ENCODE measurements at regions not wholly inside any gene's neighbourhood (a gene's known extent, or its start where the extent isn't known, plus 50 kb on each side); places are given as distances from the start of the nearest gene placed in this dataset.
A peak's percentile ranks its signal among the peaks of the same experiment; 100 is the strongest.
"Not testable (repeated sequence)": the region's sequence is repeated elsewhere in the genome, so short reads cannot be mapped to it uniquely, and the experiment has no call there.

DNA sequence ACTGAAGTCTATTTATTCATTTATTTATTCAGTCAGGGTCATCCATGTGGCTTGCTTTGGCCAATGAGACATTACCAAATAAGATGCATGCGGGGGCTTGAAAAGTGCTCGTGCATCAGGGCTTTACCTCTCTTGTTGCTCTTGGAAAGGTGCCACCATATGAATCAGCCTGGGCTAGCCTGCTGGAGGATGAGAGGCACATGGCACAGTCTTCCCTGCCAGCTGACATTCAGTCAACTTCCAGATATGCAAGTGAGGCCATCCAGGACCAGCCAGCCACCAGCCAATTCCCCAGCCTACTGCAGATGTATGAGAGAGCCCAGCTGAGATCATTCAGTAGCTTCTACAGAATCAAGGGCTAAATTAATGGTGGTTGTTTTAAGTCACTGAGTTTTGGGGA, 105.2 kb upstream of the RPH3A start:
- H3K4me3 ChIP-seq (ENCODE audit: low read length), result no peak overlapping the region
- DNase-seq (ENCODE audit: low read depth, low spot score), result no peak

DNA sequence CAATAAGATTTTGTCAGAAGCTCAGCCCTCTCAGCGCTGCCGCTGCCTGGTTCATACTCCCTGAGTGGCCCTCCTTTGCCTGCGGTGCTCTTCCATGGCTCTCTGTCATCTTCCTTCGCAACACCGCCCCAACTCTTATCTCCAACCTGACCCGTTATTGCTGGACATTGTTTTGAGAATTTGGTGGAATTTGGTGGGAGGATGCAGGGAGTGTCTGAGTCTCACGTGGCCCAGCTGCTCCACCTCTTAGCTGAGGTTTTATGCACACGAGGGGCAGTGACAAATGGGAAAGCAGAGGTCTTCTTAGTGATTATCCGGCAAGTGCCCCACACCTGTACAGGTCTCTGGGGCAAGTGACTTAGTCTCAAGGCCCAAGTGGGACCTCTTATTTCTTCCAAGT, 97.5 kb upstream of the RPH3A start:
- no peak overlapping the region for H3K4me3 ChIP-seq (ENCODE audit: low read length)
- no peak for DNase-seq (ENCODE audit: low read depth, low spot score)

DNA sequence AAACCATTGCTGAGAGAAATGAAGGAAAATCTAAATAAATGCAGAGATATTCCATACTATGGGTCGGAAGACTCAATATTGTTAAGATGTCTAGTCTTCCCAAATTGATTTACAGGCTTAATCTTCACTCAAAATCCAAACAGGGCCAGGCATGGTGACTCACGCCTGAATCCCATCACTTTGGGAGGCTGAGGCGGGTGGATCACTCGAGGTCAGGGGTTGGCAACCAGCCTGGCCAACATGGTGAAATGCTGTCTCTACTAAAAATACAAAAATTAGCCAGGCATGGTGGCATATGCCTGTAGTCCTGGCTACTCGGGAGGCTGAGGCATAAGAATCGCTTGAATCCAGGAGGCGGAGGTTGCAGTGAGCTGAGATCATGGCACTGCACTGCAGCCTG, 94.1 kb upstream of the RPH3A start:
- H3K4me3 ChIP-seq (ENCODE audit: low read length); DNase-seq (ENCODE audit: low read depth, low spot score): not testable (repeated sequence)

DNA sequence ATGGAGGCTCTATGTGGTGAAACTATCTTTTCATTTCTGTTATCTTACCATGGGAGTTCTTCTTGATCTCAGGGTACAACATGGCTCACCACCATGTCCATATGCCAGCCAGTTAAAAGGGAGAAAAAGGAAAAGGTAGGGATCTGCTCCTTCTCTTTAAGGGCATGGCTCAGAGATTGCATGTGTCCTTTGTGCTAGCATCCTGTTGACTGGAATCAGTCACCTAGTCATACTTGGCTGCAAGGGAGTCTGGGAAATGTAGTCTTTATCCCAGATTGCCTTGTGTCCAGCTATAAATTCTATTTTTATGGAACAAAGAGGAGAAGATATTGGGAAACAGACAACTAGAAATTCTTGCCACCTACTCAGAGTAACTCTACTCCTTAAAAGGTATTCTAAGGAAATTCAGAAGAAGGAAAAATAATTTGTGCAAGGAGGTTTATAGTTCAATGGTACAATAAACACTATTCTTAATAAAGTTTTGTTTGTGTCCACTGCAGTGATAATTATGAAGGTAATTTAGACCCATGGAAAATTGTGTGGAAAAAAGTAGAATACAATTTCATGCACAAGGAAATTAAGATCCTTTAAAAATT, 86.4 kb upstream of the RPH3A start:
- DNase-seq (ENCODE audit: low read depth, low spot score), result no peak
- H3K4me3 ChIP-seq (ENCODE audit: low read length), result no peak overlapping the region

DNA sequence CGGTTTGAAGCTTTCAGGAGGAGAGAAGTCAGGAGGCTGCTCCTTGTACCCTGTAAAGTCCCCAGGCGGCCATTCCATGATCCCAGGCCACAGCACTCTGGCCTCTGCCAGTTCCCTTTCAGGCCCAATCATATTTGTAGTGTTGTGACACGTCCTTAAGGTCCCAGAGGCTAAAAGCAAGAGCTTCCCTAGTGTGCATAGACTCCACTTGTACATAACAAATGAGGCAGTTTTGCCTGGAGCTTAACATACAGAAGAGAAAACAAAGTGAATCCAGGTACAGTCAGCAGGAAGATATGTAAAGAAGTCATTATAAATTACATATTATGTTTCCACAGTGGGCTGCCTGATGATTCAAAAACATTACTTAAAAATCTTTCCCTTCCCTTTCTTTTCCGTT, 81.1 kb upstream of the RPH3A start:
- no peak for DNase-seq (ENCODE audit: low read depth, low spot score)
- no peak overlapping the region for H3K4me3 ChIP-seq (ENCODE audit: low read length)

DNA sequence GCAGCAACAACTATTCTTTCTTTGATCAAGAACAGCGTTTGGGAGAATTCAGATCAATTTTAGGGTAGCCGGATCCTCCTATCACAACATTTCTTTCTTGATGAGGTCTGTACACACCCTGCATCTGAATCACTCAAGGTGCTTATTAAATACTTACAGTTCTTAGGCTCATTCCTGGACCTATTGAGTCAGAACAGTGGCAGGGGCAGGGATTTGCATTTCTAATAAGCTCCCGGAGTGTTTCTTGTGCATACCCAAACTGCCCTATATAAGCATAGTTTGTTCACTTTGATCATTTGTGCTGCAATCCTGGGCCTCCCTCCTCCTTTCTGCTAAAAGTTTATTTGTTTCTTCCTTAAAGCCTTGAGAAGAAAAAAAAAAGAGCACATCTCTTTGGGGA, 80.5 kb upstream of the RPH3A start:
- DNase-seq (ENCODE audit: low read depth, low spot score), result no peak
- H3K4me3 ChIP-seq (ENCODE audit: low read length), result no peak overlapping the region

DNA sequence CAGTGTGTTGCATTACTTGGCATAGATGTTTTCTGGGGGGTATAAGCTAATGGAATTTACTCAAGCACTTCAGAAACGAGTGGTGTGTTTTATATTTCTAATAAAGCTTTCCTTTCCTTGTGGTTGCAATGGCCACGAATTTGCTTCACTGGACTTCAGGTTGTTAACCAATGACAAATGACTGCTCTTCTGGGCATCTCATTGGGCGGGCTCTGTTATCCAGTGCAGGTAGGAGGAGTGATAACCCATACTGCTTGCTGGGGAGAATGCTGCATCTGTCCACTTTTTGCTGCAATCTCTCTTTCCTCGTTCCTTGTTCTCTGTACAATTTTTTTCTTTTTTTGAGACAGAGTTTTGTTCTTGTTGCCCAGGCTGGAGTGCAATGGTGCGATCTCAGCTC, 80.0 kb upstream of the RPH3A start:
- H3K4me3 ChIP-seq (ENCODE audit: low read length), result no peak overlapping the region
- no peak for DNase-seq (ENCODE audit: low read depth, low spot score)

DNA sequence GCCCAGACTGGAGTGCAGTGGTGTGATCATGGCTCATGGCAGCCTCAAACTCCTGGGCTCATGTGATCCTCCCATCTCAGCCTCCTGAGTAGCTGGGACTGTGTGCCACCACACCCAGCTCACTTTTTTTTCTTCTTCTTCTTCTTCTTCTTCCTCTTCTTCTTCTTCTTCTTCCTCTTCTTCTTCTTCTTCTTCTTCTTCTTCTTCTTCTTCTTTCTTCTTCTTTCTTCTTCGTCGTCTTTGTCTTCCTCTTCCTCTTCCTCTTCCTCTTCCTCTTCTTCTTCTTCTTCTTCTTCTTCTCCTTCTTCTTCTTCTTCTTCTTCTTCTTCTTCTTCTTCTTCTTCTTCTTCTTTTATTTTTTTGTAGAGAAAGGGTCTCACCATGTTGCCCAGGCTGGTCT, 78.8 kb upstream of the RPH3A start:
- DNase-seq (ENCODE audit: low read depth, low spot score); H3K4me3 ChIP-seq (ENCODE audit: low read length): not testable (repeated sequence)

DNA sequence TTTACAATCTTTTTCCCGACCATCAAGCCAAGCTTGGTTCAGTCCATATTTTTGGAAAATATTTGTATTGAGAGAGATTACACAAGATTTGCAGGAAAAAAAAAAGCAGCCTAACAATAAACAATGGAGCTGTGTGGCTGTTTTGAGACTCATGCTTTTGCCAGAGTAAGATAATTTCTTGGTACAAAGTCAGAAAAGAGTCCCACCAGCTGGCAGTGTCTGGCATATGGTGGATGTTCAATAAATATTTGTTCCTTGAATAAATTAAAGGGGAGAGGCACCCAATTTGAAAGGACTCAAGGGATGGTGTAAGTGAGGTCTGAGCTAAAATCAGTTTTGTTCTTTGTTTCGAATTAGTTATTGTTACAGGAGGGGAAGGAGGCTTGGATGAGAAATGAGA, 78.1 kb upstream of the RPH3A start:
- no peak for DNase-seq (ENCODE audit: low read depth, low spot score)

DNA sequence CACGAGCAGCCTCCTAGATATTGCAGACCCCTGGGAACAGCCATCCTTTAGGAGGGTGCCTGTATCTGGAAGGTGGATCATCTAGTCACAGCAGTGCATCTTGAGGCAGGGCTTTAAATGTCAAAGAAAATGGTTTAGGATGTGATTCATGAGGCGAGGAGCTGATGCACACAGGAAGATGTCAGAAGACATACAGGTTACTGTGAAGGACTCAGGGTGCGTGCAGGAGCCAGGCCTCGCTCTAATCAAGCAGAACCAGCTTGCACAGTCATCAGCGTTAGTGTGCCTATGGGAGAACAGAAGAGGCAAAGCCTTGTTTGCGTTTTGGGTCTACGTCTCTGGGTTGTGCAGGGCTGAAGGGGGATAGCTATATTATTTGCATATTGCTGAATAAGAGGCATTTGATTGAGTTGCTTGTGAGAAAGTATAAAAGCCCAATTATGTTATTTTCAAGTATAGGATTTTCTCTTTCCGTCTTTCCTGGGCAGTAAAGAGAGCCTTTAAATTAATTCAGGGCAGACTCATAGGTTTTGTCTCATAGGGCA, 77.3 kb upstream of the RPH3A start:
- H3K4me3 ChIP-seq (ENCODE audit: low read length), result no peak overlapping the region
- no peak for DNase-seq (ENCODE audit: low read depth, low spot score)

More for the DNA sequence above, 78.1 kb upstream of the RPH3A start:
- no peak overlapping the region for H3K4me3 ChIP-seq (ENCODE audit: low read length)

DNA sequence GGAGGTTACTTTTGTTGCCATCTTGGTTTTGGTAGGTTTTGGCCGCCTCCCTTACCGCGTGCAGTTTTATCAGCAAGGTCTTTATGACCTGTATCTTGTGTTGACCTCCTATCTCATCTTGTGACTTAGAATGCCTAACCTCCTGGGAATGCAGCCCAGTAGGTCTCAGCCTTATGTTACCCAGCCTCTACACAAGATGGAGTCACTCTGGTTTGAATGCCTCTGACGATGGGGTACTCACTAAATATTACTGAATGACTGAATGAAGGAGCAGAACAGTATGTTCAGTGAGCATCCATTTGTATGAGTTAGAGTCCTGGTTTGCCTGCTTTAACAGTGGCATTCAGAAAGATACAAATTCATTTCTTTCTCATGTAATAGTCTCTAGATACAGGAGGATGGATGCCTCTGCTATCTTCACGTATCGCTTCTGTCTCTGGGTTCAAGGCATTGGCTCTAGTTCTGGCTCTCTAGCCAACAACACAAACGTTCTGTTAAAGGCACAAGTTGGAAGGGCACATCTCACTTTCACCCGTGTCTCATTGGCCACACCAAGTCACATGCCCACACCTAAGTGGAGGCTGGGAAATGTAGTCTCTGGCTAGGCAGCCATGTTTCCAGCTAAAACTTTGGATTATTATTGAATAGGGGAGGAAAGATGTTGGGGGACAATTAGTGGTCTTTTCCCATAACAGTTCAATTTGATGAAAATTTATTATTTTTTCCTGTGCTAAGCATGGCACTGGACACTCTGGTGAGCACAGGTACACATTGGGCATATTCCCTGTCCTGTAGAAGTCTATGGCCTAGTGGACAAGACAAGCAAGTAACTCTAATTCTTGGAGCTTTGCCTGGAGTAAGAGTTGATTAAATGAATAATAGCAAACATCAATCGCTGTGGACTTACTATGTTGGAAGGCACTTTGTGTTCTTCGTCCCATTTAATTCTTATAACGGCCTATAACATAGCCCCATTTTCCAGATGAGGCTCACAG, 75.2 kb upstream of the RPH3A start:
- DNase-seq (ENCODE audit: low read depth, low spot score), result peak; percentile 10
- no peak overlapping the region for H3K4me3 ChIP-seq (ENCODE audit: low read length)

DNA sequence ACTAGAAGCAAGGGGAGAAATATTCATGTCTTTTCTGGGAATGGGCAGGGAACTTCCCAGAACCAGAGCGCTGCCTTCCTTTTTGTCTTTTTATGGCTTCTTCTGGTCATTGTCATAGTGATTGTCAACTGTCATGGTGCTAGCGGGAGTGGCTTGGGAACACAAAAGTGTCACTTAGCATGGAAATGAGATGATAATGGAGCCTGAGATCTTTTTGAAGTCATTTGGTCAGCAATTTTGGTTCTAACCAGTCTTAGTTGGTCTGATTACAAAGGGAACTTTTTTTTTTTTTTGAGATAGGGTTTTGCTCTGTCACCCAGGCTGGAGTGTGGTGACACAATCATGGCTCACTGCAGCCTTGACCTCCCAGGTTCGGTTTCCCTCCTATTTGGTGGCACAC, 62.7 kb upstream of the RPH3A start:
- H3K4me3 ChIP-seq (ENCODE audit: low read length), result no peak overlapping the region
- no peak for DNase-seq (ENCODE audit: low read depth, low spot score)

DNA sequence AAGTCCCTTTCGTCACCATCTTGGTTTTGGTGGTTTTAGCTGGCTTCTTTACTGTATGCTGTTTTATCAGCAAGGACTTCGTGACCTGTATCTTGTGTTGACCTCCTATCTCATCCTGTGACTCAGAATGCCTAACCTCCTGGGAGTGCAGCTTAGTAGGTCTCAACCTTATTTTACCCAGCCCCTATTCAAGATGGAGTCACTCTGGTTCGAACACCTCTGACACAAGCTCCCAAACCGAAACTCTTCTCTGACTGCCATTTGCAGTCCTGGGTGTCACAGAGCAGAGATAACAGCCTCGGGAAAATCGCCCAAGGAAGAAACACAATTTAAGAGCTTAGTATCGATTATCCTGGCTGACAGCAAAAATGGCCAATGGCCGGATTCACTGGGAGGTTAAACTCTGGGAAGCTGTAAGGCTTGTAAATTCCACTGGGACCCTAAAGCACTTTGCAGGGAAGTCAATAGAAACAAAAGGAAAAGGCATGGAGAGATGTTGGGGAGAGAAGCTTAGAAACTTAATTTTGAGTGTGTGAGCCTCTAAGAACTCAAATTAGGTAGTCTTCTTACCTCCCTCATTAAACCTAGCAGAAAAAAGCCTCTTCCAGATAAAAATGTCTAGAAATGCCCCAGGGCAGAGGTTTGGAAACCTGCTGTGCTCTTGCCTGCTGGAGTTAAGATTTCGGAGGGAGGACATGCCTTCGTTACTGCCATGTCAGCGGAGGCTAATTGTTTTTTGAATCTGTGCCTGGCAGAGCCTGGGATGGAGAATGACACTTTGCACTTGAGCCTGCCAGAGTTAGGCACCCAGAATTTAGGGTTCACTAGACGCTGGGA, 56.5 kb upstream of the RPH3A start:
- no peak for DNase-seq (ENCODE audit: low read depth, low spot score)
- no peak overlapping the region for H3K4me3 ChIP-seq (ENCODE audit: low read length)

DNA sequence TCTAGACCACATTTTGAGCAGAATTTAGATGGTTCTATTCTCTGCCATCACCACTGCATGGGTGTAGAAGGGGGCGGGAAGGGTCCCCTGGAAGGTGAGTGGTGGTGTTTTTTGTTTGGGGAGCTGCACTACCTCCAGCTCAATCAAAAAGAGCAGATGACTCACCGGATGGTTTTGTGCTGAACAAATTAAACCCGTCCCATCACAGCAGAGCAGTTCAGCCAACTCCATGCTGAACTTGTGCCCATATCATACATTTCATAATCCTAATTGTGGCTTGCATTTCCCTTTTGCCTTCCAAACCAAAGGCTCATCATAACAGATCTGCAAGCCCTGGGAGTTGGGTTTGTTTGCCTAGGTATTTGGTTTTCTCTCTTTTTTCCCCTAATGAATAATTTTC, 53.0 kb upstream of the RPH3A start:
- DNase-seq (ENCODE audit: low read depth, low spot score), result no peak
- H3K4me3 ChIP-seq (ENCODE audit: low read length), result no peak overlapping the region

DNA sequence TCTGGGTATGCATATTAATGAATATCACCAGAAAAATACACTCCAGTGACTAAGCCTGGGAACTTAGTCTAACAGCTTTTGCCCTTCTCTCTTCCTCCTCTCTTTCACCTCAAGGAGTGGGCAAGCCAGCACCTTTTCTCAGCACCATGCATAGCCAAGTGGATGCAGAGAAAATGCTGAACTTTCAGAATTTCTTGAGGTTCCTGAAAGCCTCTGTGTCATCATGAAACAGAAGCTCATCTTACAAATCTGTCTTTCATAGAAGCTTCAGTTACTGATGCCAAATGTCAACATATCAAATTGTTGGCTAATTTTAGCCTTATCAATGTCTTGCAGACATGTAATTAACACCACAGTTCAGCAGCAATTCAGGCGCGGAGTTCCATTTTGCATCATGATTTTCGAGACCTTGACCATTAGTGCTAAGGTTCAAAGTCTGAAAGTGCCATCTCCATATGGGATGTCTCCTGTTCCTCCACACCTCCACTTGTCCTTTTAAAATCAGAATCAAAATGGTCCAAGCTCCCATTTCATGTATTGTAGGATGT, 51.1 kb upstream of the RPH3A start:
- H3K4me3 ChIP-seq (ENCODE audit: low read length), result no peak overlapping the region
- no peak for DNase-seq (ENCODE audit: low read depth, low spot score)

DNA sequence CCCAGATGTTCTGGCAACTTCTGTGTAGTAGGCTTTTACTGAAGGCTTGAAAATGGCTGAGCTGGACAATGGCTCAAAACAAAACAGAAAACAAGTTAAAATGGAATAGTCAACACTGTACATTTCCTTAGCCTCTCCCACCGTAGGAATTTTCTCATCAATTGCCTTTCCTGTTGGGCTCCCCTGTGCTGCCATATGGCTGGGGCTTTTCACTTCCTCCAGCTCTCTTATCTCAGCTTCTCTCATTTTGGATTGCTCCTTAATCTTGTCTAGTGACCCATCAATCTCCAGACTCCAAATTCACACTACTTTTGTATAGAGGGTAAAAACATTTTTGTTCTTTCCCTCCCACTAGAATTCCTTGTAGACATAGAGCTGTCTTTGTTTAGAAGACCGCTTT, 50.4 kb upstream of the RPH3A start:
- H3K4me3 ChIP-seq (ENCODE audit: low read length), result no peak overlapping the region
- DNase-seq (ENCODE audit: low read depth, low spot score), result no peak

Measured in Jurkat, Clone E6-1 (cell line).